ENCODE measurements at regions not wholly inside any gene's neighbourhood (a gene's known extent, or its start where the extent isn't known, plus 50 kb on each side); places are given as distances from the start of the nearest gene placed in this dataset.

GRCh38 chr6:164275773-164276172 lies 861.3 kb downstream of the QKI start:
- no peak for TF ChIP-seq CTCF (IDR thresholded peaks at IDR 0.05; ENCODE audit: control extremely low read depth, extremely low read depth, low read depth, missing control alignments)
- DNase-seq (ENCODE audit: extremely low spot score) = no peak
- CTCF ChIA-PET = no interaction called here
- POLR2A ChIA-PET = no interaction called here

GRCh38 chr6:164274493-164274892 lies 860.0 kb downstream of the QKI start:
- ChIA-PET POLR2A (no interaction called here), CTCF (no interaction called here)
- TF ChIP-seq CTCF (IDR thresholded peaks at IDR 0.05; ENCODE audit: control extremely low read depth, extremely low read depth, low read depth, missing control alignments) = no peak
- DNase-seq (ENCODE audit: extremely low spot score) = no peak

GRCh38 chr6:164273491-164273890 lies 859.0 kb downstream of the QKI start:
- no peak for DNase-seq (ENCODE audit: extremely low spot score)
- TF ChIP-seq CTCF (IDR thresholded peaks at IDR 0.05; ENCODE audit: control extremely low read depth, extremely low read depth, low read depth, missing control alignments) = no peak
- ChIA-PET CTCF (no interaction called here), POLR2A (no interaction called here)

GRCh38 chr6:164266851-164267250 lies 852.3 kb downstream of the QKI start:
- CTCF ChIA-PET = no interaction called here
- POLR2A ChIA-PET = no interaction called here
- no peak for TF ChIP-seq CTCF (IDR thresholded peaks at IDR 0.05; ENCODE audit: control extremely low read depth, extremely low read depth, low read depth, missing control alignments)
- no peak for DNase-seq (ENCODE audit: extremely low spot score)

GRCh38 chr6:164262348-164262747 lies 847.8 kb downstream of the QKI start:
- no peak for TF ChIP-seq CTCF (IDR thresholded peaks at IDR 0.05; ENCODE audit: control extremely low read depth, extremely low read depth, low read depth, missing control alignments)
- POLR2A ChIA-PET = no interaction called here
- CTCF ChIA-PET = no interaction called here
- DNase-seq (ENCODE audit: extremely low spot score) = no peak

GRCh38 chr6:164258421-164258820 lies 843.9 kb downstream of the QKI start:
- ChIA-PET POLR2A (no interaction called here), CTCF (no interaction called here)
- TF ChIP-seq CTCF (IDR thresholded peaks at IDR 0.05; ENCODE audit: control extremely low read depth, extremely low read depth, low read depth, missing control alignments) = no peak
- DNase-seq (ENCODE audit: extremely low spot score) = no peak

GRCh38 chr6:164252948-164253347 lies 838.4 kb downstream of the QKI start:
- POLR2A ChIA-PET = no interaction called here
- no peak for TF ChIP-seq CTCF (IDR thresholded peaks at IDR 0.05; ENCODE audit: control extremely low read depth, extremely low read depth, low read depth, missing control alignments)
- no peak for DNase-seq (ENCODE audit: extremely low spot score)
- CTCF ChIA-PET = no interaction called here

Measured in GM10248 (cell line).